ES-I3 (cell line): ENCODE measurements at regions not wholly inside any gene's neighbourhood (a gene's known extent, or its start where the extent isn't known, plus 50 kb on each side); places are given as distances from the start of the nearest gene placed in this dataset.

Source experiments
- H3K36me3 ChIP-seq: 2 replicates; pipeline ENCODE4 v1.6.1; 2013; ENCODE audit warnings: mild to moderate bottlenecking, low read length, control low read depth, moderate library complexity; ENCODE audit not compliant: insufficient read depth
- H3K4me1 ChIP-seq: 2 replicates; pipeline ENCODE4 v1.6.1; 2013; ENCODE audit warnings: mild to moderate bottlenecking, control low read depth, low read length; ENCODE audit not compliant: insufficient read depth
- H3K9ac ChIP-seq: 2 replicates; pipeline ENCODE4 v1.6.1; 2013; ENCODE audit warnings: low read depth, mild to moderate bottlenecking, low read length, moderate library complexity
- H3K9me3 ChIP-seq: 2 replicates; pipeline ENCODE4 v1.6.1; 2013; ENCODE audit warnings: mild to moderate bottlenecking, low read length, moderate library complexity; ENCODE audit not compliant: control insufficient read depth, insufficient read depth

DNA sequence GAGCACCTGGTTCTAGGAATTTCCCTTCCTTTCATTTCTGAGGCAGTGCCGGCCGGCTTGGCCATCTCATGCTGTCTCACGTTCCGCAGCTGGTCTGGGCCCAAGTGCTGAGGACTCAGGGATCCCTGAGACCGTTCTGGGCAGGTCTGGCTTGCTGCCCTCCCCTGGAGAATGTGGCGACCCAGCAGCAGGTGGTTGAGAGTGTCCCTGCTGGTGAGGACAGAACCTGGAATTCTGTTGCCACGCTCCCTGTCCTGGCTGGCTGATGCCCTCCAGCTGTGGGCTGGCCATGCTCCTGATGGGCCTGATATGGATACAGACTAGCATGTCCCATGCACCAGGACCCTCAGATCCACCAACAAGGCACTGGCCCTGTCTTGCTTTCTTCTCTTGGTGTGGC, 114.0 kb upstream of the C1QTNF9B start:
- H3K9me3 ChIP-seq, result no peaks in the 10 kb centered on the region
- no peak overlapping the region for H3K9ac ChIP-seq
- no peaks in the 10 kb centered on the region for H3K4me1 ChIP-seq
- no peaks in the 10 kb centered on the region for H3K36me3 ChIP-seq

DNA sequence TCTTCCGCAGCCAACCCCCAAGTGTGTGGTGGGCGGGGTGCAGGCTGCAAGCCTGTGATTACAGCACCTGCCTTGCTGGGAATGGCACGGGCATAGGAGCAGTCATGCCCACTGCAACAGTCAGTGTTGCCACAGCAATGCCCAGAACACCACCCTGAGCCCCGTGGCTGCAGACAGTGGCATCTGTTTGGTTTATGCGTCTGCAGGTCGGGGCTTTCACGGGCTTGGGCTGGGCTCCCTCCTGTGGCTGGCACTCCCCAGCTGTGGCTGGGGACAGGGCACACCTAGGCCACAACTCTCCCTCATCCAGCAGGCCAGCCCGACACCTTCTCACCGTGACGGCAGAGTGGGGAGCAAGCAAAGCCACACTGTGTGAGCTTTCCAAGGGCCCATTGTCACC, 115.3 kb upstream of the C1QTNF9B start:
- Histone ChIP-seq H3K4me1 (no peaks in the 10 kb centered on the region), H3K9ac (no peak overlapping the region), H3K9me3 (no peaks in the 10 kb centered on the region), H3K36me3 (no peaks in the 10 kb centered on the region)

DNA sequence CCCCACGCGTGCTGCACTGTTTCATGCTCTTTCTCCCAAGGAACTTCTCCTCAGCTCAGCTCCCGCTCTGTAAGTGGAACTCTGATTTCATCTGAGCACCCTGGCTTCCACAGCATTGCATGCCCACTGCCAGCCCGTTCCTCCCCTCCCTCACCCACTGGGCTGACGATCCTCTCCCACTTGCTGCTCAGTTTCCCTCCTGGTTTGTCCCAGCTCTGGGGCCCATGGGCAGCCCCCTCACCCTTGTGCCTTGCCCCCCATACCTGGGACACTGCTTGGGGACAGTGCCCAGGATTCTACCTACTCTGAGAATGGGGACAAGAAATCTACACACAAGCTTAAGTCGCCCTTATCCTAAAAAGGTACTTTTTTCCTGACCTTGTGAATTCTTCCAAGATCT, 115.9 kb upstream of the C1QTNF9B start:
- H3K9ac ChIP-seq, result no peak overlapping the region

GRCh38 chr13:24016046-24016445, 118.7 kb upstream of the C1QTNF9B start:
- H3K9ac ChIP-seq, result no peak overlapping the region
- H3K9me3 ChIP-seq, result no peaks in the 10 kb centered on the region
- H3K4me1 ChIP-seq, result no peaks in the 10 kb centered on the region
- no peaks in the 10 kb centered on the region for H3K36me3 ChIP-seq

More for the DNA sequence above, 115.9 kb upstream of the C1QTNF9B start:
- Histone ChIP-seq H3K4me1 (no peaks in the 10 kb centered on the region), H3K9me3 (no peaks in the 10 kb centered on the region), H3K36me3 (no peaks in the 10 kb centered on the region)

- H3K36me3 ChIP-seq, result no peaks in the 10 kb centered on the region
- no peak overlapping the region for H3K9ac ChIP-seq
- no peaks in the 10 kb centered on the region for H3K9me3 ChIP-seq
- no peaks in the 10 kb centered on the region for H3K4me1 ChIP-seq
Measured at GRCh38 chr13:24022568-24022967, 125.3 kb upstream of the C1QTNF9B start.

- no peaks in the 10 kb centered on the region for H3K36me3 ChIP-seq
- H3K9me3 ChIP-seq, result no peaks in the 10 kb centered on the region
- H3K9ac ChIP-seq, result no peak overlapping the region
- H3K4me1 ChIP-seq, result no peaks in the 10 kb centered on the region
Measured at GRCh38 chr13:24023073-24023472, 125.8 kb upstream of the C1QTNF9B start.

DNA sequence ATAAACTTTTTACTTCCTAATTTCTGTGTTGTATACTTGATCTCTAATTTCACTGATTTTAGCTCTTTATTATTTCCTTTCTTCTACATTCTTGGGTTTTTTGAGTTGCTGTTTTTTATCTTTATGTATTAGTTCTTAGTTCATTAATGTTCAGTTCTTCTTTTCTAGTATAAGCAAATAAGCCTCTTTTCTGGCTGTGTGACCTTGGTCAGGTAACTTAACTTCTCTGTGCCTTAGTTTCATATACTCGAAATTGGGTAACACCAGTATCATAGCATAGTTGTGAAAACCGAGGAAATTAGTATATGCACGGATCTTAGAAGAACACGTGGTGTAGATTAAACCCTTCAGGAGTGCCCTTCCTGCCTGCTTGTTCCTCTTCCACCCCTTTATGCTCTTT, 130.2 kb upstream of the C1QTNF9B start:
- H3K4me1 ChIP-seq, result no peaks in the 10 kb centered on the region
- no peak overlapping the region for H3K9ac ChIP-seq
- H3K36me3 ChIP-seq, result no peaks in the 10 kb centered on the region
- H3K9me3 ChIP-seq, result no peaks in the 10 kb centered on the region

DNA sequence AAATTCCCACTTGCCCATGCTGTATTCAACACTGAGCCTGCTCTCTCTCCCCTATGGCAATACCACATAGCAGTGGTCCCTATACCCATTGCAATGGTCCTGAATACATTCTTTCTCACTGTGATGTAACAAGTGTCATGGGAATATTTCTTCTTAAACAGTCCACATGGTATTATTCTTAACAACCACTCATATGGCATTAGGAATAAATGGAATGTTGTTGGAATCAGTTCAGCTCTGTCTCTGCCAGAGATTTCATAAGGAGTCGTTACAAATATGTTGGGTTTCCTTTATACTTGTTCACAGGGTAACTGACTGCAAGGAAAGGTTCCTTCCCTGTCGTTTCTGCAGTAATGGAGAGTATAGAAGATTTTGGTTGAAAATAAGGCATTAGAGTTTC, 128.3 kb upstream of the SPATA13 start:
- H3K9ac ChIP-seq, result no peak overlapping the region
- no peaks in the 10 kb centered on the region for H3K36me3 ChIP-seq
- H3K9me3 ChIP-seq, result no peaks in the 10 kb centered on the region
- no peaks in the 10 kb centered on the region for H3K4me1 ChIP-seq

GRCh38 chr13:24032674-24033073, 127.8 kb upstream of the SPATA13 start:
- no peak overlapping the region for H3K9ac ChIP-seq
- H3K4me1 ChIP-seq, result no peaks in the 10 kb centered on the region
- no peaks in the 10 kb centered on the region for H3K36me3 ChIP-seq

DNA sequence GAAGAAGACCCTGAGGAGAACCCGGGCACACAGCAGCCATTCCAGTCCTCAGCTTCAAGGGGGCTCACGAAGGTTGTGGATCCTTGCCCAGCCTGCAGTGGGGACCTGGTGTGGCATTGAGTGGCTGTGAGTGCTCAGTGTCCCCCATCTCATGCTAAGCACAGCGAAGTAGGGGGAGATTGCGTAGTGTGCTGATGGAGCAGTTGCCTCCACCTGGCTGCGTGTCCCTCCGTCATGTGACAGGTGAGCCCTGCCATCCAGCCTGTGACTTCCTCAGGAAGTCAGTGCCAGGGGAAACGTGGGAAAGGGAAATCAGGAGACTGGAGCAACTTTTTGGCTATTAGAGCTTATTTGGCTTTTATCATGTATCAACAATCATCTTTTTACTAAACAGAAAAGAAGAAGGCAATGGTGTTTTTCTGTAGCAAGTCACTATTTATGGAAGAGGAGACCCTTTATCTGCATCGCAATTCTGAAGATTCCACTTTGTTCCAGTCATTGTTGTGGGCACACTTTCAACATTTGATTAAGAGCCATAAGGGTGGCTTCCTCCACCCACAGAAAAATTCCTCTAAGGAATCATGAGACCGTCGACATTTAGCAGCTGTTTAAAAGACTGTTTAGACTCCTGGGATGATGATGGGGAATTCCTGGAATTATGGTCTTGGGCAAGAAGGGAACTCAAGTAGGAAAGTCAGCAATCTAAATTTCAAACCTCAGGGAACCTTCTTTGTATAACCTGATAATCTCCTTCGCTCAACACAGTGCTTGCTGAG, 126.8 kb upstream of the SPATA13 start:
- H3K4me1 ChIP-seq, result 0 out of 2 replicates have a peak, but pooled peaks cover 7% of the 10 kb centered on the region
- H3K9ac ChIP-seq, result no peak overlapping the region
- H3K9me3 ChIP-seq, result no peaks in the 10 kb centered on the region
- H3K36me3 ChIP-seq, result no peaks in the 10 kb centered on the region

More at GRCh38 chr13:24032674-24033073, 127.8 kb upstream of the SPATA13 start:
- no peaks in the 10 kb centered on the region for H3K9me3 ChIP-seq

DNA sequence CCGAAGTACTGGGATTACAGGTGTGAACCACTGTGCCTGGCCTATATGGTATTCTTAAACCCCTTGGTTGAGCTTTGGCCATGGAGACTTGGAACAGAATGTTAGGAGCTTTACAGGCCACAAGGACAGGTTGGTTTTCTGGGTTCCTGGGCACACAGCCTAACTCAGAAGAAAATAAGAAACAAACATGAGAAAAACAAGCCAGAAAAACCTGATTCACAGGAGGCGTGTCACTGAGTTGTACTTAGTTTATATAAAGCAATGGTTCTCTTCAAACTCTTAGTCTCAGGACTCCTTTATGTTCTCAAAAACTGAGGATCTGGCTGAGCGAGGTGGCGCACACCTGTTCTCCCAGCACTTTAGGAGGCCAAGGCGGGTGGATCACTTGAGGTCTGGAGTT, 125.1 kb upstream of the SPATA13 start:
- Histone ChIP-seq H3K9me3 (no peaks in the 10 kb centered on the region), H3K9ac (no peak overlapping the region), H3K4me1 (peaks cover 13% of the 10 kb centered on the region; the same call in 1 of the 2 replicates), H3K36me3 (no peaks in the 10 kb centered on the region)

GRCh38 chr13:24036115-24036514, 124.4 kb upstream of the SPATA13 start:
- no peaks in the 10 kb centered on the region for H3K36me3 ChIP-seq
- H3K4me1 ChIP-seq, result peaks cover 19% of the 10 kb centered on the region; the same call in 1 of the 2 replicates
- H3K9ac ChIP-seq, result no peak overlapping the region

GRCh38 chr13:24038405-24038804, 122.1 kb upstream of the SPATA13 start:
- no peak overlapping the region for H3K9ac ChIP-seq

More at GRCh38 chr13:24036115-24036514, 124.4 kb upstream of the SPATA13 start:
- no peaks in the 10 kb centered on the region for H3K9me3 ChIP-seq

DNA sequence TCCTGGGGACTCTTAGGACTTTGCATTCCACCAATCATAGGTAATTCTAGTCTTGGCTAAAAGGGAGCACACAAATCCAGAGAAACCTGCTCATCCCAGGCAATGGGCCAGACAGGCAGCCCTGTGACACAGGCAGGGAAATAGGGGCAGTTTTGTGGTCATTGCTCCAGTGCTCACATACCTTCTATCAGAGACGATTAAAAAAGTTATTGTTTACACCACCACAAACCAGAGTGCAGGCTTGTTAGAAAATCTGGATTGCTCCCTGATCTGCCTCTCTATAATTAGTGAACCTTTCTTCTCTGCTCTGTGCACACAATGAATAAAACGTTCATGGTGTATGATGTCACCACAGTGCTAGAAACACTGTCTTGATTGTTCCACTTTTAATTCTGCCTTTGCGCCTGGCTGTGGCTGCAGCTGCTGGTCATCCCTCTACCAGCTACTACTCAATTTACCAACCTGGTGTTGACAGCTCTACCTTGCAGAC, 121.6 kb upstream of the SPATA13 start:
- Histone ChIP-seq H3K9me3 (no peaks in the 10 kb centered on the region), H3K9ac (no peak overlapping the region), H3K4me1 (peaks cover 20% of the 10 kb centered on the region; the same call in 1 of the 2 replicates), H3K36me3 (no peaks in the 10 kb centered on the region)

More at GRCh38 chr13:24038405-24038804, 122.1 kb upstream of the SPATA13 start:
- H3K36me3 ChIP-seq, result no peaks in the 10 kb centered on the region
- no peaks in the 10 kb centered on the region for H3K9me3 ChIP-seq
- H3K4me1 ChIP-seq, result peaks cover 20% of the 10 kb centered on the region; the same call in 1 of the 2 replicates
